Nephron progenitor cell (in vitro differentiated cells): ENCODE measurements at regions not wholly inside any gene's neighbourhood (a gene's known extent, or its start where the extent isn't known, plus 50 kb on each side); places are given as distances from the start of the nearest gene placed in this dataset.
A peak's percentile ranks its signal among the peaks of the same experiment; 100 is the strongest.

Experiments
- DNase-seq: peaks from one replicate; pipeline ENCODE4 v3.0.0; 2021
- H3K27ac Mint-ChIP-seq: 2 replicates; pipeline ENCODE4 v1.8.0; 2021; ENCODE audit warnings: mild to moderate bottlenecking, moderate library complexity, mixed read lengths
- H3K27me3 Mint-ChIP-seq: 2 replicates; pipeline ENCODE4 v1.8.0; 2021; ENCODE audit warnings: mild to moderate bottlenecking, low read depth, mixed read lengths; ENCODE audit not compliant: poor library complexity
- H3K36me3 Mint-ChIP-seq: 2 replicates; pipeline ENCODE4 v1.8.0; 2021; ENCODE audit warnings: low read depth, mixed read lengths
- H3K4me1 Mint-ChIP-seq: 2 replicates; pipeline ENCODE4 v1.8.0; 2021; ENCODE audit warnings: mixed read lengths
- H3K4me3 Mint-ChIP-seq: 2 replicates; pipeline ENCODE4 v1.8.0; 2021; ENCODE audit warnings: mild to moderate bottlenecking, moderate library complexity, mixed read lengths
- H3K9me3 Mint-ChIP-seq: 2 replicates; pipeline ENCODE4 v1.8.0; 2021; ENCODE audit warnings: mild to moderate bottlenecking, moderate library complexity, mixed read lengths
- TF ChIP-seq, protein P1 (sequence below): fragments of 200-600 bp; sonication (generic); IDR thresholded peaks from 2 replicates; pipeline ENCODE4 v1.5.0; 2021; ENCODE audit warnings: antibody characterized with exemption

DNA sequence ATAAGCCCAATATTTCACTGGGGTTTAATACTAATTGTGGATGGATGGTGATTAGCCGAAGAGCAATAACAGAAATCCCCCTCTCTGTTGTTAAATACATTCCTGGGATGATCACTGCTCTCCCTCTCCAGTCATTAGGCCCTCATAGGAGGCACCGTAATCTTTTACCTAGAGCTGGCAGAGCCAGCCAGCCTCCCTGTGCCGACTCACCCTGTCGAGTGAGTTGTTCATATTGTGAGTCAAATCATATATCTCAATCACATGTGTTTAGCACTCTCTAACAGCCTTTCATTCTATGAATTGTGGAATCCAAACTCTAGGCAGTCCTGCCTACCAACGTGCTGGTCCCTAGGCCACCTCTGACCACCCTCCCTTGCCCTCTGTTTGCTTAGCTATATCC, 771.0 kb downstream of the IRX1 start:
- TF ChIP-seq, protein P1, sequence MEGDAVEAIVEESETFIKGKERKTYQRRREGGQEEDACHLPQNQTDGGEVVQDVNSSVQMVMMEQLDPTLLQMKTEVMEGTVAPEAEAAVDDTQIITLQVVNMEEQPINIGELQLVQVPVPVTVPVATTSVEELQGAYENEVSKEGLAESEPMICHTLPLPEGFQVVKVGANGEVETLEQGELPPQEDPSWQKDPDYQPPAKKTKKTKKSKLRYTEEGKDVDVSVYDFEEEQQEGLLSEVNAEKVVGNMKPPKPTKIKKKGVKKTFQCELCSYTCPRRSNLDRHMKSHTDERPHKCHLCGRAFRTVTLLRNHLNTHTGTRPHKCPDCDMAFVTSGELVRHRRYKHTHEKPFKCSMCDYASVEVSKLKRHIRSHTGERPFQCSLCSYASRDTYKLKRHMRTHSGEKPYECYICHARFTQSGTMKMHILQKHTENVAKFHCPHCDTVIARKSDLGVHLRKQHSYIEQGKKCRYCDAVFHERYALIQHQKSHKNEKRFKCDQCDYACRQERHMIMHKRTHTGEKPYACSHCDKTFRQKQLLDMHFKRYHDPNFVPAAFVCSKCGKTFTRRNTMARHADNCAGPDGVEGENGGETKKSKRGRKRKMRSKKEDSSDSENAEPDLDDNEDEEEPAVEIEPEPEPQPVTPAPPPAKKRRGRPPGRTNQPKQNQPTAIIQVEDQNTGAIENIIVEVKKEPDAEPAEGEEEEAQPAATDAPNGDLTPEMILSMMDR = no peak
- Mint-ChIP-seq H3K36me3 (no peaks in the 10 kb centered on the region), H3K4me3 (no peak overlapping the region), H3K27ac (peak overlapping the region; percentile 50), H3K9me3 (no peaks in the 10 kb centered on the region), H3K27me3 (no peaks in the 10 kb centered on the region), H3K4me1 (peaks cover 94% of the 10 kb centered on the region)
- no peak for DNase-seq

DNA sequence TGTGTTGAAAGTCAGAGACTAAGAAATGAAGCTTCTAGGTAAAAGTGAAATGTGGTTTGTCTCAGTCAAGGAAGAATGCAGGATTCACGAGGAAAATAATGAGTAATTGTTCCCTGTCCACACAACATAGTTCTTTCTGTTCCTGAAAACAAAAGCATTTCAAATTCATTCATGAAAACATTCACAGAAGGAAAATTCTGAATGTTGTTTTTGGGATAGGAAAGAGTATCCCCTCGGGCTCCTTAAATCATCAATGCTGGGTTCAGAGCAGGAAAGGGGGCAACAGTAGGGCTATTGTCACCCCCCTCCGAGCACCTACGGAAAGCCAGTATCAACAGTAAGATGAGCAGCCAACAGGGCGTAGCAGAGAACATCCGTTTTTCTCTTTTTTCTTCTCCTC, 769.9 kb upstream of the ADAMTS16 start:
- Mint-ChIP-seq H3K27me3 (peaks cover under 1% of the 10 kb centered on the region), H3K4me1 (peaks cover 73% of the 10 kb centered on the region), H3K9me3 (peaks cover 3% of the 10 kb centered on the region), H3K36me3 (no peaks in the 10 kb centered on the region), H3K27ac (peak overlapping the region; percentile 91), H3K4me3 (no peak overlapping the region)
- DNase-seq = no peak
- TF ChIP-seq, protein P1 = no peak

DNA sequence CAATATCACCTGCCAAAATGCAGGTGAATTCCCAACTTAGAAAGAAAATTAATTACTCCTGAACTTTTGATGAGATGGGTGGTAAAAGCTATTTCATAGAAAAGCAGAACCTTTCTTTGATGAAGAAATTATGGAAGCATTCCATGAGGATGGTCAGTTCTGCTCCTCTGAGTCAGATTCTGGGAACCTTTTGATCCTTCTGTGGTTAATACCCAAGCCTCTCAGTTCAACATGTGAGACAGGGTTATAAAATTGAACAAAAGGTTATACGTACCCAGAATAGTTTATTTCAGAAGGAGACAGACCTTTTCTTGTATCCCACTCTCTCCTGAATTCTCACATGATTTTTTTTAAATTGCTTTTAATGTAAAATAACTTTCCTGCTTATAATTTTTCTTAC, 767.6 kb upstream of the ADAMTS16 start:
- Mint-ChIP-seq H3K4me1 (peaks cover 59% of the 10 kb centered on the region), H3K27ac (peak overlapping the region; percentile 10), H3K27me3 (peaks cover 6% of the 10 kb centered on the region), H3K36me3 (no peaks in the 10 kb centered on the region), H3K4me3 (no peak overlapping the region), H3K9me3 (peaks cover 6% of the 10 kb centered on the region)
- TF ChIP-seq, protein P1 = no peak
- DNase-seq = no peak

DNA sequence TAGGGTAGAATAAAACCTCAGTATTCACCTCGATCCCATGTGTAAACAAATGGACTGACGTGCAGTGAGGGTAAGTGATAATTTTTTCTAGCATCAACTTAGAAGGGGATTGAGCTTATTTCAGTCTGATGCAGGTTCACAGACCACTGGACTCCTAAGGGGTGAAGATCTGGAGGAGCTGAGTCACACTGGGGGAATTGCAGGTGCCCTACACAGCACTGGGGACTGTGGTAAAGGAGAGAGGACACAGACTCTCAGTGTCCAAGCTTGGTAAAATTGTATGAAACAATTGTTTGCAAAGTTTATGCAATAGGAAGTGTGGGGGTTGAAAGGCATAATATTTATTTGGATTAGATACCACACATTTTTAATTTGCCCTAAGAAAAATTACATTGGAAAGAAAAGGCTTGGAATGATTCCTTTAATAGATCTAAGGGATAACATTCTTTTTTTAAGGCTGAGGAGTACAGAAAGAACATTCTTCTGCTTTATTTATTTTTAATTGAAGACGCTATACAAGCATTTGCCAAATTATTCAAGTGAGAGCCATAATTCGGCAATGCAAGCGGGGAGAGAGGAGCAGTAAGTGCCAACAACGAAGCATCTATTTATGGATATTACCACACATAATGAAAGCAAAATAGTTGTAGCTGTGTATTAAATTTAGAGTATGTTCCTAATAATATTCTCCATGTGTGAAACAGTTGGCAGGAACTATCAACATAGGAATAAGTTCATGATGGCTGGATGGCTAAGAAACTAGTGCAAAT, 766.9 kb upstream of the ADAMTS16 start:
- H3K4me3 Mint-ChIP-seq = no peak overlapping the region
- H3K27me3 Mint-ChIP-seq = peaks cover 10% of the 10 kb centered on the region
- no peaks in the 10 kb centered on the region for H3K36me3 Mint-ChIP-seq
- no peak for DNase-seq
- TF ChIP-seq, protein P1 = no peak
- H3K4me1 Mint-ChIP-seq = peaks cover 54% of the 10 kb centered on the region
- peaks cover 6% of the 10 kb centered on the region for H3K9me3 Mint-ChIP-seq
- no peak overlapping the region for H3K27ac Mint-ChIP-seq

DNA sequence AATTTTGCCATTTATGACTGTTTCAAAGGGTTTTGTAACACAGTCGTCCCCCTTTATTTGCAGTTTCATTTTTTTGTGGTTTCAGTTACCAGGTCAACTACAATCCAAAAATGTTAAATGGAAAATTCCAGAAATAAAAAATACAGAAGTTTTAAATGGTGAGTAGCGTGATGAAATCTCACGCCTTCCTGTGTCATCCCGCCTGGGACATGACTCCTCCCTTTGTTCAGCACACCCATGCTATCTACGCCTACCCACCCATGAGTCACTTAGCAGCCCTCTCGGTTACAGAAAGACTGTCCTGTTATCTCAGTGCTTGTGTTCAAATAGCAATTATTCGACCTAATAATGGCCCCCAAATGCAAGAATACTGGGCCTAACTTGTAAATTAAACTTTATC, 765.3 kb upstream of the ADAMTS16 start:
- TF ChIP-seq, protein P1 = no peak
- peaks cover 6% of the 10 kb centered on the region for H3K9me3 Mint-ChIP-seq
- H3K4me1 Mint-ChIP-seq = peaks cover 38% of the 10 kb centered on the region
- no peak overlapping the region for H3K27ac Mint-ChIP-seq
- no peak overlapping the region for H3K4me3 Mint-ChIP-seq
- H3K27me3 Mint-ChIP-seq = peaks cover 13% of the 10 kb centered on the region
- H3K36me3 Mint-ChIP-seq = no peaks in the 10 kb centered on the region
- no peak for DNase-seq

DNA sequence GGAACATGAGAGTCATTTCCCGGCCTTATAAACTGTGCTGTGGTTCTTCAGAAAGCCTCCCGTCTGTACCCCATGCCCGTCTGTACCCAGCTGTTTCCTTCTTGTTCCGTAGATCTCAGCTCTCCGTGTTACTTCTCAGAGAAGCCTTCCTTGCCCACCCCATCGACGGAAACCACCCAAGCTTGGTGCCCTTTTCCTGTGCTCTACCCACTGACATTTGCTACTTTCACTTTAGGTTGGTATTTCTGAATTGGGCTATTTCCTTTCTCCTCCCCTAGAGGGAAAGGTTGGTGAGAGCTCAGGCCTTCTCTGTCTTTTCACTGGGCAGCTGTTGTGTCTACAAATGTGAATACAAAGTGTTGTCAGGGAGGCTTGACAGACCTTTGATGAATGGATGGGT, 764.5 kb upstream of the ADAMTS16 start:
- H3K9me3 Mint-ChIP-seq = peaks cover 6% of the 10 kb centered on the region
- DNase-seq = no peak
- TF ChIP-seq, protein P1 = no peak
- peaks cover 31% of the 10 kb centered on the region for H3K4me1 Mint-ChIP-seq
- H3K36me3 Mint-ChIP-seq = no peaks in the 10 kb centered on the region
- H3K27ac Mint-ChIP-seq = peak overlapping the region; percentile 20
- H3K27me3 Mint-ChIP-seq = peaks cover 13% of the 10 kb centered on the region
- no peak overlapping the region for H3K4me3 Mint-ChIP-seq
